Endothelial cell of umbilical vein (primary cell): ENCODE measurements at regions not wholly inside any gene's neighbourhood (a gene's known extent, or its start where the extent isn't known, plus 50 kb on each side); places are given as distances from the start of the nearest gene placed in this dataset.

Experiments
- BruUV-seq: library from RNA; stranded (reverse); fragments of 400-500 nt; replicated peaks from 2 replicates; lab custom pipeline; 2021; lab: Mats Ljungman, UMichigan
- CTCF ChIA-PET: fragments of 300-600, 350-600 bp; sonication (Branson Sonifier 250); formaldehyde crosslinking; loops from one replicate; lab custom pipeline; 2021; ENCODE audit warnings: antibody characterized with exemption, inconsistent platforms; lab: Charles Lee
- POLR2A ChIA-PET: fragments of 300-600, 350-600 bp; sonication (Branson Sonifier 250); formaldehyde crosslinking; loops from one replicate; lab custom pipeline; 2021; ENCODE audit warnings: antibody characterized with exemption, inconsistent platforms; lab: Charles Lee
- DNase-seq: peaks from one replicate; pipeline ENCODE4 v3.0.0-alpha.2; 2011; ENCODE audit warnings: low read depth, low spot score
- FAIRE-seq: peaks from 2 replicates; lab custom pipeline; 2011; peaks lifted over from hg19 to GRCh38; lab: Jason Lieb, UNC
- H2AFZ ChIP-seq: 2 replicates; pipeline ENCODE4 v1.6.0; 2012; ENCODE audit warnings: low read depth, low read length, control low read depth, inconsistent platforms
- H3K27ac ChIP-seq: 2 replicates; pipeline ENCODE4 v1.5.1; 2011; ENCODE audit warnings: low read depth, mild to moderate bottlenecking, control low read depth, low read length, moderate library complexity; ENCODE audit not compliant: insufficient read depth
- H3K27me3 ChIP-seq, 2 experiments: 2 replicates each; pipeline versions ENCODE4 v1.6.0 to v1.6.1; 2011; ENCODE audit warnings: low read length in 2 of 2, mixed read lengths in 1 of 2; ENCODE audit not compliant: control insufficient read depth in 2 of 2, insufficient read depth in 2 of 2
- H3K36me3 ChIP-seq, 2 experiments: 2 replicates in 1 of 2; 3 replicates in 1 of 2; pipeline ENCODE4 v1.5.1; 2011; ENCODE audit warnings: low read length in 2 of 2, mild to moderate bottlenecking in 1 of 2, moderate library complexity in 1 of 2; ENCODE audit not compliant: control insufficient read depth in 2 of 2, insufficient read depth in 2 of 2; ENCODE audit errors: extremely low read depth in 1 of 2
- H3K4me1 ChIP-seq: 3 replicates; pipeline ENCODE4 v1.5.1; 2011; ENCODE audit warnings: mild to moderate bottlenecking, low read length; ENCODE audit not compliant: control insufficient read depth, insufficient read depth; ENCODE audit errors: extremely low read depth
- H3K4me2 ChIP-seq: 2 replicates; pipeline ENCODE4 v1.6.1; 2011; ENCODE audit warnings: low read length, control low read depth, mixed read lengths; ENCODE audit not compliant: insufficient read depth
- H3K4me3 ChIP-seq, 3 experiments: fragments of 200-600 bp in 1 of 3; sonication (generic), shearing (Covaris generic) in 1 of 3; replicated peaks in 1 of 3; 2 replicates each; pipeline ENCODE4 v1.5.1; 2011 to 2016; ENCODE audit warnings: control low read depth in 3 of 3, low read length in 3 of 3, mild to moderate bottlenecking in 2 of 3, inconsistent platforms in 1 of 3, low read depth in 1 of 3, moderate library complexity in 1 of 3; ENCODE audit not compliant: insufficient read depth in 1 of 3
- H3K79me2 ChIP-seq: 2 replicates; pipeline ENCODE4 v1.6.0; 2012; ENCODE audit warnings: low read length, inconsistent platforms; ENCODE audit not compliant: control insufficient read depth, insufficient read depth
- H3K9ac ChIP-seq: replicated peaks from 2 replicates; pipeline ENCODE3; 2011; ENCODE audit warnings: low read length, control low read depth; ENCODE audit not compliant: insufficient read depth; ENCODE audit errors: extremely low read depth
- H3K9me1 ChIP-seq: replicated peaks from 3 replicates; pipeline ENCODE4 v1.6.0; 2011; ENCODE audit warnings: mild to moderate bottlenecking, low read length; ENCODE audit not compliant: control insufficient read depth, insufficient read depth; ENCODE audit errors: extremely low read depth
- H3K9me3 ChIP-seq: replicated peaks from 2 replicates; pipeline ENCODE4 v1.5.1; 2012; ENCODE audit warnings: low read length, inconsistent platforms; ENCODE audit not compliant: control insufficient read depth, insufficient read depth
- H4K20me1 ChIP-seq: replicated peaks from 2 replicates; pipeline ENCODE3; 2011; ENCODE audit warnings: mild to moderate bottlenecking, low read length; ENCODE audit not compliant: control insufficient read depth, insufficient read depth; ENCODE audit errors: extremely low read depth
- EZH2 ChIP-seq: IDR thresholded peaks from 2 replicates; pipeline ENCODE4 v1.6.1; 2012; ENCODE audit warnings: borderline replicate concordance, low read depth, mild to moderate bottlenecking, moderate library complexity, low read length, inconsistent platforms; ENCODE audit not compliant: severe bottlenecking
- FOS ChIP-seq: IDR thresholded peaks from 2 replicates; pipeline ENCODE4 v1.6.1; 2011; ENCODE audit warnings: mild to moderate bottlenecking, low read length, moderate library complexity, borderline replicate concordance; ENCODE audit not compliant: insufficient read depth
- GATA2 ChIP-seq: IDR thresholded peaks from 2 replicates; pipeline ENCODE4 v1.7.0; 2011; ENCODE audit warnings: low read depth, mild to moderate bottlenecking, moderate library complexity, mixed read lengths, low read length; ENCODE audit not compliant: insufficient read length, insufficient read depth
- JUN ChIP-seq: IDR thresholded peaks from 2 replicates; pipeline ENCODE4 v1.6.1; 2011; ENCODE audit warnings: borderline replicate concordance, low read depth; ENCODE audit not compliant: insufficient read length, insufficient read depth
- MYC ChIP-seq: IDR thresholded peaks from one replicate; pipeline ENCODE4 v1.6.1; 2011; ENCODE audit warnings: mild to moderate bottlenecking, low read depth, low read length
- POLR2A ChIP-seq: IDR thresholded peaks from 2 replicates; pipeline ENCODE4 v1.6.1; 2012; ENCODE audit warnings: low read depth, mild to moderate bottlenecking, control low read depth, low read length
- POLR2AphosphoS5 ChIP-seq: IDR thresholded peaks from 2 replicates; pipeline ENCODE4 v1.6.1; 2012; ENCODE audit warnings: low read depth, mild to moderate bottlenecking, control low read depth, low read length, moderate library complexity; ENCODE audit not compliant: insufficient read depth
- dilution Hi-C: fragments of 300-500 bp; cut with MboI; formaldehyde crosslinking; loops from one replicate; pipeline ENCODE4 v1.15.0; 2019; ENCODE audit warnings: low sequenced_read_pairs; ENCODE audit not compliant: extremely low pct_ligation_motif_present
- intact Hi-C: fragments of 100-400 bp; cut with micrococcal nuclease; formaldehyde crosslinking; loops from one replicate; pipeline ENCODE4 v1.10.0; 2022
- TF ChIP-seq, protein P1 (sequence below), 2 donors: IDR thresholded peaks; 1 replicate in 1 of 2; 2 replicates in 1 of 2; pipeline ENCODE4 v1.5.1; 2011; ENCODE audit warnings: low read length in 2 of 2, mild to moderate bottlenecking in 2 of 2, moderate library complexity in 2 of 2, control low read depth in 1 of 2, inconsistent platforms in 1 of 2, low read depth in 1 of 2; ENCODE audit not compliant: insufficient read depth in 1 of 2; ENCODE audit errors: extremely low read depth in 1 of 2
- TF ChIP-seq, protein P2 (sequence below): IDR thresholded peaks from 2 replicates; pipeline ENCODE4 v1.6.1; 2011; ENCODE audit not compliant: insufficient read depth, insufficient read length

DNA sequence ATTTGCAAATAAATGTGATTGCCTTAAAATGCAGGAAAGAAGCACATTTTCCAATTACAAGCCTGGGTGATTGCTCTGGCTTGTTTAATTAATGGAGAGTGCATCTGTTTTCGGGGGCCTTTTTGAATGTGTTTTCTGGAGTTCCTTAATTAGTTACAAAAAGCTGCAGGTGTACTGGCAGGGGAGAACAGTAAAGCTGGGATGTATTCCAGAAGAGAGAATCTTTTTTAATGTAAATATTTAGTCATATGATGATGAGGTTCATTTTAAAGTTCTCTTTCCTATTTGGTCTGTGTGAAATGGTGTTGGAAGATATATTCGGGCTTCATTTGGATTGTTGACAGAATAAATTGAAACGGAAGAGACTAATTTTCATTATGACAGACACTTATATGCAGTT is 70.9 kb upstream of the N4BP1 start:
- ChIA-PET CTCF (no interaction called here), POLR2A (no interaction called here)
- intact Hi-C loops: no loop called here
- H3K9ac ChIP-seq: no peak overlapping the region
- FAIRE-seq: no peak
- no peak overlapping the region for H3K4me2 ChIP-seq
- dilution Hi-C loops: no loop called here
- no peaks in the 10 kb centered on the region for H3K27me3 ChIP-seq
- no peaks in the 10 kb centered on the region for H3K4me1 ChIP-seq
- no peaks in the 10 kb centered on the region for H3K9me1 ChIP-seq
- no peaks in the 10 kb centered on the region for H4K20me1 ChIP-seq
- H3K4me3 ChIP-seq: no peak overlapping the region
- no peaks in the 10 kb centered on the region for H3K9me3 ChIP-seq
- no TSS peak for BruUV-seq
- H3K27ac ChIP-seq: no peak overlapping the region
- H3K36me3 ChIP-seq: no peaks in the 10 kb centered on the region
- no peak for DNase-seq
- no peak overlapping the region for H2AFZ ChIP-seq
- TF ChIP-seq GATA2 (no peak), EZH2 (no peak), POLR2AphosphoS5 (no peak), POLR2A (no peak), MYC (no peak), JUN (no peak), FOS (no peak)
- TF ChIP-seq, protein P1, sequence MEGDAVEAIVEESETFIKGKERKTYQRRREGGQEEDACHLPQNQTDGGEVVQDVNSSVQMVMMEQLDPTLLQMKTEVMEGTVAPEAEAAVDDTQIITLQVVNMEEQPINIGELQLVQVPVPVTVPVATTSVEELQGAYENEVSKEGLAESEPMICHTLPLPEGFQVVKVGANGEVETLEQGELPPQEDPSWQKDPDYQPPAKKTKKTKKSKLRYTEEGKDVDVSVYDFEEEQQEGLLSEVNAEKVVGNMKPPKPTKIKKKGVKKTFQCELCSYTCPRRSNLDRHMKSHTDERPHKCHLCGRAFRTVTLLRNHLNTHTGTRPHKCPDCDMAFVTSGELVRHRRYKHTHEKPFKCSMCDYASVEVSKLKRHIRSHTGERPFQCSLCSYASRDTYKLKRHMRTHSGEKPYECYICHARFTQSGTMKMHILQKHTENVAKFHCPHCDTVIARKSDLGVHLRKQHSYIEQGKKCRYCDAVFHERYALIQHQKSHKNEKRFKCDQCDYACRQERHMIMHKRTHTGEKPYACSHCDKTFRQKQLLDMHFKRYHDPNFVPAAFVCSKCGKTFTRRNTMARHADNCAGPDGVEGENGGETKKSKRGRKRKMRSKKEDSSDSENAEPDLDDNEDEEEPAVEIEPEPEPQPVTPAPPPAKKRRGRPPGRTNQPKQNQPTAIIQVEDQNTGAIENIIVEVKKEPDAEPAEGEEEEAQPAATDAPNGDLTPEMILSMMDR (IDR thresholded peaks at IDR 0.05; ENCODE audit: extremely low read depth in 1 of 2, insufficient read depth in 1 of 2, low read depth in 1 of 2, low read length in 2 of 2): no peak
- TF ChIP-seq, protein P2, sequence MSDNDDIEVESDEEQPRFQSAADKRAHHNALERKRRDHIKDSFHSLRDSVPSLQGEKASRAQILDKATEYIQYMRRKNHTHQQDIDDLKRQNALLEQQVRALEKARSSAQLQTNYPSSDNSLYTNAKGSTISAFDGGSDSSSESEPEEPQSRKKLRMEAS: no peak
- no peaks in the 10 kb centered on the region for H3K79me2 ChIP-seq
